ENCODE measurements at regions not wholly inside any gene's neighbourhood (a gene's known extent, or its start where the extent isn't known, plus 50 kb on each side); places are given as distances from the start of the nearest gene placed in this dataset.
"Not testable (repeated sequence)": the region's sequence is repeated elsewhere in the genome, so short reads cannot be mapped to it uniquely, and the experiment has no call there.

DNA sequence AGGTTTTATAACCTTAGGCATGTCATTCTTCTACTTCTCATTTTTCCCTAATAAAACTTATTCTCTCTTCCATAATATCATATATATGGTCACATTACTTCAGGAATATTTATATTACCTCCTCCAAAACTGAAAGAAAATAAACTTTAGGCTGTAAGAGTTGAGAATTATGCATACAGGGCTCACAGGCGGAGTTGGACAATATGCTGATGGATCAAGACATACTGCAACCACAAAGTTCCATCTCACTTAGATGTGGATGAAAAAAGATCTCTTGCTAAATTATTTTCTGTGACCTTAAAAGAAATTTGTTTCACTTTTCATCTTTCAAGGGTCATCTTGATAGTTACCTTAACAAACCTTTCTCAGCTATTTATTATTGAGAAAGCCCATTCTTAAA, 152.6 kb upstream of the PDE4B start:
- intact Hi-C loops (cut with micrococcal nuclease; ENCODE audit: unreplicated experiment), result no loop called here

GRCh38 chr1:65649185-65649584, 143.5 kb upstream of the PDE4B start:
- H3K27ac ChIP-seq (ENCODE audit: low read depth, low read length, poor library complexity, severe bottlenecking); H3K36me3 ChIP-seq (ENCODE audit: insufficient read depth, low read length, poor library complexity, severe bottlenecking); CTCF ChIA-PET; H3K9me3 ChIP-seq (ENCODE audit: low read depth, low read length, poor library complexity, severe bottlenecking); DNase-seq (ENCODE audit: low spot score); BruUV-seq (replicated peaks); H3K27me3 ChIP-seq (replicated peaks; ENCODE audit: insufficient read depth, low read depth, low read length, poor library complexity); H3K4me1 ChIP-seq (ENCODE audit: insufficient read depth, low read length, poor library complexity, severe bottlenecking); H3K4me3 ChIP-seq (ENCODE audit: low read depth, low read length, poor library complexity, severe bottlenecking); intact Hi-C loops (cut with micrococcal nuclease; ENCODE audit: unreplicated experiment); POLR2A ChIA-PET (ENCODE audit: low non-redundant PET): not testable (repeated sequence)

More for the DNA sequence above, 152.6 kb upstream of the PDE4B start:
- ChIA-PET POLR2A (ENCODE audit: low non-redundant PET) (no interaction called here), CTCF (no interaction called here)
- DNase-seq (ENCODE audit: low spot score), result no peak
- H3K9me3 ChIP-seq (ENCODE audit: low read depth, low read length, poor library complexity, severe bottlenecking), result no peaks in the 10 kb centered on the region
- no peaks in the 10 kb centered on the region for H3K36me3 ChIP-seq (ENCODE audit: insufficient read depth, low read length, poor library complexity, severe bottlenecking)
- BruUV-seq (replicated peaks), result no TSS peak
- no peaks in the 10 kb centered on the region for H3K27me3 ChIP-seq (replicated peaks; ENCODE audit: insufficient read depth, low read depth, low read length, poor library complexity)
- H3K4me1 ChIP-seq (ENCODE audit: insufficient read depth, low read length, poor library complexity, severe bottlenecking), result no peaks in the 10 kb centered on the region
- no peak overlapping the region for H3K27ac ChIP-seq (ENCODE audit: low read depth, low read length, poor library complexity, severe bottlenecking)
- no peak overlapping the region for H3K4me3 ChIP-seq (ENCODE audit: low read depth, low read length, poor library complexity, severe bottlenecking)
- TF ChIP-seq EZH2 (IDR thresholded peaks at IDR 0.05; ENCODE audit: borderline replicate concordance, low read depth, low read length, poor library complexity, severe bottlenecking) (no peak), CTCF (conservative IDR thresholded peaks at IDR 0.05; ENCODE audit: low read depth, low read length) (no peak)

DNA sequence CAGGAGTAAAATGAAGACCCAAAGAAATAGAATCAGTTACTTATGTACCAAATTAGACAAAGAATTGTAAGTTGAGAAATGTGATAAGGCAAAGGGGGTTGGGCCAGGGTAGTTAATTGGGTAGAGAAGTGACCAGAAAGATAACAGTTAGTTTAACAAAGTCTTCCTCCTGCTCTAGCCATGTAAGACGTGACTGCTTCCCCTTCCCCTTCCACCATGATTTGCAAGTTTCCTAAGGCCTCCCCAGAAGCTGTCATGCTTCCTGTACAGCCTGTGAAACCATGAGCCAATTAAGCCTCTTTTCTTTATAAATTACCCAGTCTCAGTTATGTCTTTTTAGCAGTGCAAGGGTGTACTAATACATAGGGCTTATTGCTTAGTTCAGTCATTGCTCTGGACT, 142.0 kb upstream of the PDE4B start:
- no TSS peak for BruUV-seq (replicated peaks)

GRCh38 chr1:65654526-65654925, 138.2 kb upstream of the PDE4B start:
- CTCF ChIA-PET; intact Hi-C loops (cut with micrococcal nuclease; ENCODE audit: unreplicated experiment); BruUV-seq (replicated peaks); H3K9me3 ChIP-seq (ENCODE audit: low read depth, low read length, poor library complexity, severe bottlenecking); DNase-seq (ENCODE audit: low spot score); H3K36me3 ChIP-seq (ENCODE audit: insufficient read depth, low read length, poor library complexity, severe bottlenecking); H3K27ac ChIP-seq (ENCODE audit: low read depth, low read length, poor library complexity, severe bottlenecking); H3K4me3 ChIP-seq (ENCODE audit: low read depth, low read length, poor library complexity, severe bottlenecking); H3K27me3 ChIP-seq (replicated peaks; ENCODE audit: insufficient read depth, low read depth, low read length, poor library complexity); POLR2A ChIA-PET (ENCODE audit: low non-redundant PET); H3K4me1 ChIP-seq (ENCODE audit: insufficient read depth, low read length, poor library complexity, severe bottlenecking): not testable (repeated sequence)

More for the DNA sequence above, 142.0 kb upstream of the PDE4B start:
- Histone ChIP-seq H3K27me3 (replicated peaks; ENCODE audit: insufficient read depth, low read depth, low read length, poor library complexity) (no peaks in the 10 kb centered on the region), H3K9me3 (ENCODE audit: low read depth, low read length, poor library complexity, severe bottlenecking) (no peaks in the 10 kb centered on the region), H3K27ac (ENCODE audit: low read depth, low read length, poor library complexity, severe bottlenecking) (no peak overlapping the region), H3K4me3 (ENCODE audit: low read depth, low read length, poor library complexity, severe bottlenecking) (no peak overlapping the region), H3K4me1 (ENCODE audit: insufficient read depth, low read length, poor library complexity, severe bottlenecking) (no peaks in the 10 kb centered on the region), H3K36me3 (ENCODE audit: insufficient read depth, low read length, poor library complexity, severe bottlenecking) (no peaks in the 10 kb centered on the region)
- intact Hi-C loops (cut with micrococcal nuclease; ENCODE audit: unreplicated experiment), result no loop called here
- TF ChIP-seq CTCF (conservative IDR thresholded peaks at IDR 0.05; ENCODE audit: low read depth, low read length) (no peak), EZH2 (IDR thresholded peaks at IDR 0.05; ENCODE audit: borderline replicate concordance, low read depth, low read length, poor library complexity, severe bottlenecking) (no peak)
- DNase-seq (ENCODE audit: low spot score), result no peak
- ChIA-PET POLR2A (ENCODE audit: low non-redundant PET) (no interaction called here), CTCF (no interaction called here)

DNA sequence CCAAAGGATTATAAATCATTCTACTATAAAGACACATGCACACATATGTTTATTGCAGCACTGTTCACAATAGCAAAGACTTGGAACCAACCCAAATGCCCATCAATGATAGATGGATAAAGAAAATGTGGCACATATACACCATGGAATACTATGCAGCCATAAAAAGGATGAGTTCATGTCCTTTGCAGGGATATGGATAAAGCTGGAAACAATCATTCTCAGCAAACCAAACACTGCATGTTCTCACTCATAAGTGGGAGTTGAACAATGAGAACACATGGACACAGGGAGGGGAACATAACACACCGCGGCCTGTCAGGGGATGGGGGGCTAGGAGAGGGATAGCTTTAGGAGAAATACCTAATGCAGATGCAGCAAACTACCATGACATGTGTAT, 135.1 kb upstream of the PDE4B start:
- H3K36me3 ChIP-seq (ENCODE audit: insufficient read depth, low read length, poor library complexity, severe bottlenecking); H3K27ac ChIP-seq (ENCODE audit: low read depth, low read length, poor library complexity, severe bottlenecking); DNase-seq (ENCODE audit: low spot score); intact Hi-C loops (cut with micrococcal nuclease; ENCODE audit: unreplicated experiment); H3K4me1 ChIP-seq (ENCODE audit: insufficient read depth, low read length, poor library complexity, severe bottlenecking); POLR2A ChIA-PET (ENCODE audit: low non-redundant PET); CTCF ChIA-PET; H3K9me3 ChIP-seq (ENCODE audit: low read depth, low read length, poor library complexity, severe bottlenecking); H3K4me3 ChIP-seq (ENCODE audit: low read depth, low read length, poor library complexity, severe bottlenecking); H3K27me3 ChIP-seq (replicated peaks; ENCODE audit: insufficient read depth, low read depth, low read length, poor library complexity); BruUV-seq (replicated peaks): not testable (repeated sequence)

Data from A673 (cell line).